ENCODE measurements at regions not wholly inside any gene's neighbourhood (a gene's known extent, or its start where the extent isn't known, plus 50 kb on each side); places are given as distances from the start of the nearest gene placed in this dataset.
"Not testable (repeated sequence)": the region's sequence is repeated elsewhere in the genome, so short reads cannot be mapped to it uniquely, and the experiment has no call there.

DNA sequence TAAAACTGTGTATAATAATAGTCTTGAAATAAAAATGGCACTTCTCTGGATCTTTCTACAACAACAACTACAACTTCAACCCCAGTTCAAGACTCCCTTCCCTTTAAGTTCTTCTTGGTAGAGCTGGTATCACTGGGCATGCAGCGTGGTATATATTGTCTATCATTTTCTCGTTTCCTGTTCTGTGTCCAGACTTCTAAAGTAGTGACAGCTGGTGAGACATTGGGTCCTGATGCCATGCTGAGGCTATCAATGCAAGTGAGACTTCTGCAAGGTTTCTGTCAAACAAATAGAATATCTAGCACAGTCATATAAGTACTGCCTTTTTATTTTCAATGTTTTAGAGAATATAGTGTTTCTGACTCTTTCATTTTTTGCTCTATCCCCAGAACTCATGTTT lies 123.0 kb upstream of the GRIN3A start:
- no peaks in the 10 kb centered on the region for H3K27me3 ChIP-seq (ENCODE audit: control insufficient read depth, insufficient read depth, low read length)
- no peak overlapping the region for H3K4me3 ChIP-seq (ENCODE audit: low read depth, low read length)
- no peak overlapping the region for H3K27ac ChIP-seq (ENCODE audit: low read depth, low read length)
- DNase-seq (ENCODE audit: low read depth in 4 of 6, low spot score in 6 of 6) = no peak
- no peaks in the 10 kb centered on the region for H3K9me3 ChIP-seq (ENCODE audit: control insufficient read depth, insufficient read depth, low read length)
- no CpG with 5 or more reads among the region's 2 CpGs for WGBS (ENCODE audit: insufficient coverage)
- H3K4me1 ChIP-seq (ENCODE audit: control insufficient read depth, insufficient read depth, low read length) = no peaks in the 10 kb centered on the region
- no peaks in the 10 kb centered on the region for H3K36me3 ChIP-seq (ENCODE audit: control insufficient read depth, insufficient read depth, low read length)

GRCh38 chr9:101860920-101861319 lies 122.5 kb upstream of the GRIN3A start:
- Histone ChIP-seq H3K9me3 (ENCODE audit: control insufficient read depth, insufficient read depth, low read length) (no peaks in the 10 kb centered on the region), H3K4me3 (ENCODE audit: low read depth, low read length) (no peak overlapping the region), H3K36me3 (ENCODE audit: control insufficient read depth, insufficient read depth, low read length) (no peaks in the 10 kb centered on the region), H3K4me1 (ENCODE audit: control insufficient read depth, insufficient read depth, low read length) (no peaks in the 10 kb centered on the region), H3K27me3 (ENCODE audit: control insufficient read depth, insufficient read depth, low read length) (no peaks in the 10 kb centered on the region), H3K27ac (ENCODE audit: low read depth, low read length) (no peak overlapping the region)
- WGBS (ENCODE audit: insufficient coverage) = no CpG with 5 or more reads among the region's 1 CpG
- DNase-seq (ENCODE audit: low read depth in 4 of 6, low spot score in 6 of 6) = no peak

GRCh38 chr9:101859620-101860019 lies 121.2 kb upstream of the GRIN3A start:
- Histone ChIP-seq H3K36me3 (ENCODE audit: control insufficient read depth, insufficient read depth, low read length) (no peaks in the 10 kb centered on the region), H3K4me1 (ENCODE audit: control insufficient read depth, insufficient read depth, low read length) (no peaks in the 10 kb centered on the region), H3K4me3 (ENCODE audit: low read depth, low read length) (no peak overlapping the region), H3K27ac (ENCODE audit: low read depth, low read length) (no peak overlapping the region), H3K27me3 (ENCODE audit: control insufficient read depth, insufficient read depth, low read length) (no peaks in the 10 kb centered on the region), H3K9me3 (ENCODE audit: control insufficient read depth, insufficient read depth, low read length) (no peaks in the 10 kb centered on the region)
- DNase-seq (ENCODE audit: low read depth in 4 of 6, low spot score in 6 of 6) = peak in 1 of 6 donors; percentile 57
- WGBS (ENCODE audit: insufficient coverage) = no CpG with 5 or more reads among the region's 3 CpGs

- no peak overlapping the region for H3K27ac ChIP-seq (ENCODE audit: low read depth, low read length)
- no peaks in the 10 kb centered on the region for H3K36me3 ChIP-seq (ENCODE audit: control insufficient read depth, insufficient read depth, low read length)
- no peaks in the 10 kb centered on the region for H3K4me1 ChIP-seq (ENCODE audit: control insufficient read depth, insufficient read depth, low read length)
- no peak overlapping the region for H3K4me3 ChIP-seq (ENCODE audit: low read depth, low read length)
- H3K9me3 ChIP-seq (ENCODE audit: control insufficient read depth, insufficient read depth, low read length) = no peaks in the 10 kb centered on the region
- WGBS (ENCODE audit: insufficient coverage) = 70% methylated on average over 4 of the region's 5 CpGs
- H3K27me3 ChIP-seq (ENCODE audit: control insufficient read depth, insufficient read depth, low read length) = no peaks in the 10 kb centered on the region
- no peak for DNase-seq (ENCODE audit: low read depth in 4 of 6, low spot score in 6 of 6)
Measured at GRCh38 chr9:101858026-101858425, 119.6 kb upstream of the GRIN3A start.

DNA sequence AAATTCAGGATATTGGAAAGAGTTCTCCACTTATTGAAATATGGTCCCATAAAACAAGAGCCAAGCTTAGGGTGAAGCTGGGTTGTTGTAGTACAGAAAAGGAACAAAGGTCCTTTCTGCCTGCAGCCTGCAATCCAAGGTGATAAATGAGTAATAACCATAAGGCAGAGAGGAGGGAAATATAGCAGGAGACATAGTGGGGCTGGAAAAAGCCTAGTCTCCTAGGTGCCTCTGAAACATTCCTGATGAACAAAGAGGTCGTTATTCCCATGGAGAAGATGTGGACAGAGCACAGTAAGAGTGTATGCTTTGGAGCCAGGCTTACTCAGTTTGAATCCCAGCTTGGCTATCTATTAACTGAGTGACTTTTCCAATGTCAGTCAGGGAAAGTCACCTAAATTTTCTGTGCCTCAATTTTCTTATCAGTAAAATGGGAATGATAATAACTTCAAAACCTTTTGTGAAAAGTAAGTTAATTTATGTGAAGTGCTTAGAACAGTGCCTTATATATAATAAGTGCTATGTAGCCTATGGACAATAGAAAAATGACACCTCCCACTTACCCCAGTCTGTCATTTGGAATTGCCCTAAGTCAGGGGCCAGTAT lies 110.8 kb upstream of the GRIN3A start:
- no peak overlapping the region for H3K27ac ChIP-seq (ENCODE audit: low read depth, low read length)
- H3K27me3 ChIP-seq (ENCODE audit: control insufficient read depth, insufficient read depth, low read length) = no peaks in the 10 kb centered on the region
- H3K4me1 ChIP-seq (ENCODE audit: control insufficient read depth, insufficient read depth, low read length) = no peaks in the 10 kb centered on the region
- no peak overlapping the region for H3K4me3 ChIP-seq (ENCODE audit: low read depth, low read length)
- DNase-seq (ENCODE audit: low read depth in 4 of 6, low spot score in 6 of 6) = no peak
- no peaks in the 10 kb centered on the region for H3K36me3 ChIP-seq (ENCODE audit: control insufficient read depth, insufficient read depth, low read length)
- peaks cover 2% of the 10 kb centered on the region for H3K9me3 ChIP-seq (ENCODE audit: control insufficient read depth, insufficient read depth, low read length)
- whole genome bisulfite sequencing (ENCODE audit: insufficient coverage) = 0% methylated on average over 1 of the region's 1 CpG

- Histone ChIP-seq H3K9me3 (ENCODE audit: control insufficient read depth, insufficient read depth, low read length) (peaks cover 2% of the 10 kb centered on the region), H3K36me3 (ENCODE audit: control insufficient read depth, insufficient read depth, low read length) (no peaks in the 10 kb centered on the region), H3K4me3 (ENCODE audit: low read depth, low read length) (no peak overlapping the region), H3K27ac (ENCODE audit: low read depth, low read length) (no peak overlapping the region), H3K4me1 (ENCODE audit: control insufficient read depth, insufficient read depth, low read length) (no peaks in the 10 kb centered on the region), H3K27me3 (ENCODE audit: control insufficient read depth, insufficient read depth, low read length) (no peaks in the 10 kb centered on the region)
- WGBS (ENCODE audit: insufficient coverage) = 50% methylated on average over 3 of the region's 6 CpGs
- peak in 1 of 6 donors; percentile 17 for DNase-seq (ENCODE audit: low read depth in 4 of 6, low spot score in 6 of 6)
Measured at GRCh38 chr9:101848485-101848919, 110.1 kb upstream of the GRIN3A start.

DNA sequence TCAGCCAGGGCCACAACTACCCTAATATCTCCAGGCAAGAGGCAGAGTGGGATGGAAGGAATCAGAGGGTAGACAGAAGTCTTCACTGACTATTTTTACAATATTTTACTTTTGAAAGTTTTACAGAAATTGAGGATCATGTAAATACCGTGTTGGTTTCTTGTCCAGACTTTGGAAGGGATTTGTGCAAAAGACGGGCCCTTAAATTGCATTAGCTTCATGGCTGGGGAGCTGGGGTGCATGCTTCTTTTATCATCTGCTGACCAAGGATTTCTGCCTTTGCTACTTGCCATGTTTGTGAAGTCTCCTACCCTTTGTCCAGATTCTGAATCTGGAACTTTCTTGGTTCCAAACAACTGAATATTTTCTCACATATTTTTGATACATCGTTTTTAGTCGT lies 107.7 kb upstream of the GRIN3A start:
- no peaks in the 10 kb centered on the region for H3K9me3 ChIP-seq (ENCODE audit: control insufficient read depth, insufficient read depth, low read length)
- no peak for DNase-seq (ENCODE audit: low read depth in 4 of 6, low spot score in 6 of 6)
- H3K4me1 ChIP-seq (ENCODE audit: control insufficient read depth, insufficient read depth, low read length) = no peaks in the 10 kb centered on the region
- no peaks in the 10 kb centered on the region for H3K27me3 ChIP-seq (ENCODE audit: control insufficient read depth, insufficient read depth, low read length)
- no peaks in the 10 kb centered on the region for H3K36me3 ChIP-seq (ENCODE audit: control insufficient read depth, insufficient read depth, low read length)
- 100% methylated on average over 2 of the region's 4 CpGs for WGBS (ENCODE audit: insufficient coverage)
- H3K4me3 ChIP-seq (ENCODE audit: low read depth, low read length) = no peak overlapping the region
- no peak overlapping the region for H3K27ac ChIP-seq (ENCODE audit: low read depth, low read length)

DNA sequence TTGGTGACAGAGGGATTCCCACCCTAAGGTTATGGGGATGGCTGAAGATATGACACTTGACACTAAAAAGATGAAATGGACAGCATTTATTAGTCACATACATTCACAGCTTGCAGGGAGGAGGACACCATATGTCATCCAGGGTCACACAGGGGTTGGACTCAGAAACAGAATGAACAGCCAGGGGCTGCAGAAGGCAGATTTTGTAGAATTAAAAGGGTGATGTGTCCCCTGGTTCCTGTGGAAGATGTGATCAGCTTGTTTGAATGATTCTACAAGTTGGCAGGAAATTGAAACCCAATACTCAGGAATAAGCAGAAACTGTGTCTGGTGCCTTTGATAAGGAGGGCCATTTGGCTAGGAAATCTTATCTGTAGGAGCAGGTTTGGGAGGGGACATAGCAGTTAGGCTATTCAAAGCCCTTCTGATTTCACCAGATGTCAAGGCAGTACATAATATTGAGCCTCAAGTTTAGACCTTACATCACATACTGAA lies 102.3 kb upstream of the GRIN3A start:
- Histone ChIP-seq H3K4me1 (ENCODE audit: control insufficient read depth, insufficient read depth, low read length) (no peaks in the 10 kb centered on the region), H3K9me3 (ENCODE audit: control insufficient read depth, insufficient read depth, low read length) (no peaks in the 10 kb centered on the region), H3K27me3 (ENCODE audit: control insufficient read depth, insufficient read depth, low read length) (no peaks in the 10 kb centered on the region), H3K27ac (ENCODE audit: low read depth, low read length) (no peak overlapping the region), H3K36me3 (ENCODE audit: control insufficient read depth, insufficient read depth, low read length) (no peaks in the 10 kb centered on the region), H3K4me3 (ENCODE audit: low read depth, low read length) (no peak overlapping the region)
- no peak for DNase-seq (ENCODE audit: low read depth in 4 of 6, low spot score in 6 of 6)

- 100% methylated on average over 1 of the region's 4 CpGs for WGBS (ENCODE audit: insufficient coverage)
- not testable (repeated sequence) for H3K27ac ChIP-seq (ENCODE audit: low read depth, low read length); H3K9me3 ChIP-seq (ENCODE audit: control insufficient read depth, insufficient read depth, low read length); H3K4me3 ChIP-seq (ENCODE audit: low read depth, low read length); H3K36me3 ChIP-seq (ENCODE audit: control insufficient read depth, insufficient read depth, low read length); H3K4me1 ChIP-seq (ENCODE audit: control insufficient read depth, insufficient read depth, low read length); DNase-seq (ENCODE audit: low read depth in 4 of 6, low spot score in 6 of 6); H3K27me3 ChIP-seq (ENCODE audit: control insufficient read depth, insufficient read depth, low read length)
Measured at GRCh38 chr9:101838988-101839387, 100.5 kb upstream of the GRIN3A start.

- DNase-seq (ENCODE audit: low read depth in 4 of 6, low spot score in 6 of 6) = no peak
- H3K9me3 ChIP-seq (ENCODE audit: control insufficient read depth, insufficient read depth, low read length) = no peaks in the 10 kb centered on the region
- no peaks in the 10 kb centered on the region for H3K27me3 ChIP-seq (ENCODE audit: control insufficient read depth, insufficient read depth, low read length)
- no peak overlapping the region for H3K27ac ChIP-seq (ENCODE audit: low read depth, low read length)
- WGBS (ENCODE audit: insufficient coverage) = no CpG with 5 or more reads among the region's 2 CpGs
- H3K4me3 ChIP-seq (ENCODE audit: low read depth, low read length) = no peak overlapping the region
- H3K4me1 ChIP-seq (ENCODE audit: control insufficient read depth, insufficient read depth, low read length) = no peaks in the 10 kb centered on the region
- no peaks in the 10 kb centered on the region for H3K36me3 ChIP-seq (ENCODE audit: control insufficient read depth, insufficient read depth, low read length)
Measured at GRCh38 chr9:101836021-101836420, 97.6 kb upstream of the GRIN3A start.

All from spinal cord (tissue), 9 donors.